SK-N-SH treated with all-trans-retinoic acid at 6 μM for 48 hours (cell line): ENCODE measurements at regions not wholly inside any gene's neighbourhood (a gene's known extent, or its start where the extent isn't known, plus 50 kb on each side); places are given as distances from the start of the nearest gene placed in this dataset.

Source experiments
- ATAC-seq: fragments of 200-7000 bp; cut with Tn5 transposase; 3 replicates; pipeline ENCODE4 v1.9.1; 2020; ENCODE audit warnings: mild to moderate bottlenecking, moderate library complexity
- ARNTL ChIP-seq: fragments of 450-650 bp; formaldehyde crosslinking; IDR thresholded peaks from 2 replicates; pipeline ENCODE4 v1.5.0; 2020; ENCODE audit warnings: low read depth, mild to moderate bottlenecking, moderate library complexity, borderline replicate concordance
- BACH2 ChIP-seq: fragments of 250-450 bp; sonication (Bioruptor Pico); IDR thresholded peaks from 2 replicates; pipeline ENCODE4 v1.9.0; 2021; ENCODE audit warnings: mild to moderate bottlenecking, borderline replicate concordance
- CREB5 ChIP-seq: fragments of 250-450 bp; sonication (Bioruptor Pico); IDR thresholded peaks from 2 replicates; pipeline ENCODE4 v1.5.1; 2020; ENCODE audit warnings: low read depth, mild to moderate bottlenecking, moderate library complexity
- CSDC2 ChIP-seq: fragments of 250-450 bp; sonication (Bioruptor Pico); IDR thresholded peaks from 2 replicates; pipeline ENCODE4 v1.5.0; 2020; ENCODE audit warnings: mild to moderate bottlenecking, moderate library complexity
- CSRNP3 ChIP-seq: fragments of 250-450 bp; sonication (Bioruptor Pico); IDR thresholded peaks from 2 replicates; pipeline ENCODE4 v1.5.1; 2021; ENCODE audit warnings: mild to moderate bottlenecking, moderate library complexity
- ESRRG ChIP-seq: fragments of 250-450 bp; sonication (Bioruptor Pico); IDR thresholded peaks from 2 replicates; pipeline ENCODE4 v1.6.1; 2021; ENCODE audit warnings: mild to moderate bottlenecking
- GLIS3 ChIP-seq: fragments of 250-450 bp; sonication (Bioruptor Pico); IDR thresholded peaks from 2 replicates; pipeline ENCODE4 v1.5.0; 2020; ENCODE audit warnings: mild to moderate bottlenecking, moderate library complexity
- ISL1 ChIP-seq: fragments of 250-450 bp; sonication (Bioruptor Pico); IDR thresholded peaks from 2 replicates; pipeline ENCODE4 v2.1.2; 2022; ENCODE audit warnings: mild to moderate bottlenecking, moderate library complexity
- OSR1 ChIP-seq: fragments of 250-450 bp; sonication (Bioruptor Pico); IDR thresholded peaks from 2 replicates; pipeline ENCODE4 v1.8.0; 2022; ENCODE audit warnings: moderate library complexity, mild to moderate bottlenecking, inconsistent platforms
- PATZ1 ChIP-seq: fragments of 250-450 bp; sonication (Bioruptor Pico); IDR thresholded peaks from 2 replicates; pipeline ENCODE4 v1.8.0; 2020; ENCODE audit warnings: mild to moderate bottlenecking, moderate library complexity, borderline replicate concordance
- POU6F1 ChIP-seq: fragments of 250-450 bp; sonication (Bioruptor Pico); IDR thresholded peaks from 2 replicates; pipeline ENCODE4 v1.8.0; 2021; ENCODE audit warnings: low read depth, mild to moderate bottlenecking, moderate library complexity, borderline replicate concordance
- PPARA ChIP-seq: fragments of 250-450 bp; sonication (Bioruptor Pico); IDR thresholded peaks from 2 replicates; pipeline ENCODE4 v1.5.0; 2020; ENCODE audit warnings: mild to moderate bottlenecking, borderline replicate concordance
- RARB ChIP-seq: fragments of 250-450 bp; sonication (Bioruptor Pico); IDR thresholded peaks from 2 replicates; pipeline ENCODE4 v1.8.0; 2021; ENCODE audit warnings: mild to moderate bottlenecking, moderate library complexity
- SNAI2 ChIP-seq: fragments of 250-450 bp; sonication (Bioruptor Pico); IDR thresholded peaks from 2 replicates; pipeline ENCODE4 v1.5.0; 2020; ENCODE audit warnings: mild to moderate bottlenecking, moderate library complexity
- TCF4 ChIP-seq: fragments of 250-450 bp; sonication (Bioruptor Pico); IDR thresholded peaks from 2 replicates; pipeline ENCODE4 v1.8.0; 2021; ENCODE audit warnings: mild to moderate bottlenecking, moderate library complexity, borderline replicate concordance
- TOX ChIP-seq: fragments of 250-450 bp; sonication (Bioruptor Pico); IDR thresholded peaks from 2 replicates; pipeline ENCODE4 v1.8.0; 2021; ENCODE audit warnings: mild to moderate bottlenecking, moderate library complexity, borderline replicate concordance
- TSHZ2 ChIP-seq: fragments of 250-450 bp; sonication (Bioruptor Pico); IDR thresholded peaks from 2 replicates; pipeline ENCODE4 v1.5.0; 2020; ENCODE audit warnings: mild to moderate bottlenecking, moderate library complexity
- ZC3H10 ChIP-seq: fragments of 250-450 bp; sonication (Bioruptor Pico); IDR thresholded peaks from 2 replicates; pipeline ENCODE4 v1.5.1; 2021; ENCODE audit warnings: mild to moderate bottlenecking, moderate library complexity
- ZFP3 ChIP-seq: fragments of 250-450 bp; sonication (Bioruptor Pico); IDR thresholded peaks from 2 replicates; pipeline ENCODE4 v1.5.0; 2020; ENCODE audit warnings: mild to moderate bottlenecking, moderate library complexity
- ZFP30 ChIP-seq: fragments of 450-650 bp; formaldehyde crosslinking; IDR thresholded peaks from 2 replicates; pipeline ENCODE4 v1.5.0; 2022; ENCODE audit warnings: mild to moderate bottlenecking, moderate library complexity
- ZNF565 ChIP-seq: fragments of 450-650 bp; formaldehyde crosslinking; conservative IDR thresholded peaks from 2 replicates; pipeline ENCODE4 v1.5.0; 2020; ENCODE audit warnings: low read depth, mild to moderate bottlenecking, moderate library complexity
- ZNF70 ChIP-seq: fragments of 450-650 bp; formaldehyde crosslinking; IDR thresholded peaks from 2 replicates; pipeline ENCODE4 v1.5.0; 2020; ENCODE audit warnings: mild to moderate bottlenecking, moderate library complexity
- ZNF8 ChIP-seq: fragments of 450-650 bp; formaldehyde crosslinking; IDR thresholded peaks from 2 replicates; pipeline ENCODE4 v1.5.0; 2020; ENCODE audit warnings: mild to moderate bottlenecking, moderate library complexity

GRCh38 chr9:88809355-88810161 is 181.7 kb upstream of the S1PR3 start:
- TF ChIP-seq ZNF70 (CRISPR knock-in tag) (no peak), BACH2 (no peak), TCF4 (CRISPR knock-in tag) (no peak), PPARA (CRISPR knock-in tag) (no peak), ZFP30 (CRISPR knock-in tag) (no peak), ESRRG (CRISPR knock-in tag) (no peak), ISL1 (CRISPR knock-in tag) (no peak)
- ATAC-seq, result no peak

GRCh38 chr9:88810826-88811225 is 180.4 kb upstream of the S1PR3 start:
- no peak for ATAC-seq
- no peak for TF ChIP-seq CREB5 (CRISPR knock-in tag)
- TF ChIP-seq PATZ1, result no peak
- TF ChIP-seq CSDC2 (CRISPR knock-in tag), result no peak
- no peak for TF ChIP-seq ZC3H10 (CRISPR knock-in tag)
- no peak for TF ChIP-seq ZFP30 (CRISPR knock-in tag)
- no peak for TF ChIP-seq OSR1 (CRISPR knock-in tag)
- TF ChIP-seq ZNF8, result no peak
- no peak for TF ChIP-seq ESRRG (CRISPR knock-in tag)
- no peak for TF ChIP-seq ZNF70 (CRISPR knock-in tag)
- TF ChIP-seq GLIS3 (CRISPR knock-in tag), result no peak
- no peak for TF ChIP-seq ARNTL (CRISPR knock-in tag)
- TF ChIP-seq BACH2, result no peak
- no peak for TF ChIP-seq ISL1 (CRISPR knock-in tag)
- no peak for TF ChIP-seq TOX (CRISPR knock-in tag)
- no peak for TF ChIP-seq RARB (CRISPR knock-in tag)
- no peak for TF ChIP-seq TCF4 (CRISPR knock-in tag)
- TF ChIP-seq POU6F1, result no peak
- TF ChIP-seq ZFP3 (CRISPR knock-in tag), result no peak
- no peak for TF ChIP-seq PPARA (CRISPR knock-in tag)
- TF ChIP-seq, all 23 proteins: peak for 0

GRCh38 chr9:88811511-88811910 is 179.8 kb upstream of the S1PR3 start:
- ATAC-seq, result no peak
- TF ChIP-seq CSRNP3 (CRISPR knock-in tag) (no peak), TSHZ2 (CRISPR knock-in tag) (no peak), OSR1 (CRISPR knock-in tag) (no peak), RARB (CRISPR knock-in tag) (no peak), POU6F1 (no peak), ISL1 (CRISPR knock-in tag) (no peak), ZNF565 (CRISPR knock-in tag) (no peak), PPARA (CRISPR knock-in tag) (no peak), CREB5 (CRISPR knock-in tag) (no peak), TCF4 (CRISPR knock-in tag) (no peak), ZFP3 (CRISPR knock-in tag) (no peak), SNAI2 (CRISPR knock-in tag) (no peak)
